ENCODE measurements at regions not wholly inside any gene's neighbourhood (a gene's known extent, or its start where the extent isn't known, plus 50 kb on each side); places are given as distances from the start of the nearest gene placed in this dataset.

- Mint-ChIP-seq H3K4me3 (no peak overlapping the region), H3K4me1 (no peaks in the 10 kb centered on the region), H3K9me3 (ENCODE audit: insufficient read depth) (peaks cover 3% of the 10 kb centered on the region), H3K27ac (no peak overlapping the region), H3K27me3 (peaks cover 13% of the 10 kb centered on the region)
- no peak overlapping the region for H3K9ac ChIP-seq (ENCODE audit: low read length)
- TF ChIP-seq CTCF (IDR thresholded peaks at IDR 0.05) (no peak), EZH2 (IDR thresholded peaks at IDR 0.05; ENCODE audit: borderline replicate concordance, insufficient read depth, low read depth, low read length, poor library complexity, severe bottlenecking) (no peak)
- H3K36me3 ChIP-seq (replicated peaks in 1 of 2; ENCODE audit: control extremely low read depth in 1 of 2, control insufficient read depth in 1 of 2, extremely low read depth in 1 of 2, insufficient read depth in 2 of 2, low read length in 1 of 2), result no peaks in the 10 kb centered on the region
- no peak overlapping the region for H2AFZ ChIP-seq (ENCODE audit: insufficient read depth, low read depth, low read length, poor library complexity, severe bottlenecking)
- CTCF ChIA-PET, result no interaction called here
- H3K27ac ChIP-seq (ENCODE audit: low read length in 2 of 2), result no peak overlapping the region
- WGBS (ENCODE audit: insufficient coverage), result no CpG with 5 or more reads among the region's 1 CpG
- H3K79me2 ChIP-seq (ENCODE audit: control insufficient read depth, insufficient read depth, low read length), result no peaks in the 10 kb centered on the region
- no peaks in the 10 kb centered on the region for H4K20me1 ChIP-seq (ENCODE audit: control insufficient read depth, insufficient read depth, low read length, poor library complexity, severe bottlenecking)
- H3K9me3 ChIP-seq (ENCODE audit: control extremely low read depth in 1 of 3, control insufficient read depth in 2 of 3, insufficient read depth in 1 of 3, low read length in 2 of 3), result no peaks in the 10 kb centered on the region
- no peak overlapping the region for H3K4me3 ChIP-seq (ENCODE audit: control extremely low read depth in 1 of 5, extremely low read depth in 1 of 5, insufficient read depth in 1 of 5, low read depth in 2 of 5, low read length in 4 of 5)
- POLR2A ChIA-PET, result no interaction called here
- no peak overlapping the region for H3K4me2 ChIP-seq (replicated peaks; ENCODE audit: low read depth, low read length, poor library complexity, severe bottlenecking)
- intact Hi-C loops (cut with micrococcal nuclease), result no loop called here
- H3K4me1 ChIP-seq (ENCODE audit: control insufficient read depth in 2 of 2, insufficient read depth in 2 of 2, low read length in 2 of 2), result no peaks in the 10 kb centered on the region
- no peak for DNase-seq
- no peak for ATAC-seq (ENCODE audit: low read depth)
- peaks cover 0 to 4% (median 0%) of the 10 kb centered on the region in 4 experiments for H3K27me3 ChIP-seq (replicated peaks in 1 of 4; ENCODE audit: control extremely low read depth in 1 of 4, control insufficient read depth in 3 of 4, insufficient read depth in 4 of 4, low read length in 3 of 4)
Measured at GRCh38 chr5:115686738-115687074, 60.9 kb upstream of the TMED7 start.

- ATAC-seq (ENCODE audit: low read depth), result no peak
- H3K4me2 ChIP-seq (replicated peaks; ENCODE audit: low read depth, low read length, poor library complexity, severe bottlenecking), result no peak overlapping the region
- Mint-ChIP-seq H3K27me3 (peaks cover 13% of the 10 kb centered on the region), H3K27ac (no peak overlapping the region), H3K4me3 (no peak overlapping the region), H3K9me3 (ENCODE audit: insufficient read depth) (peaks cover 3% of the 10 kb centered on the region), H3K4me1 (no peaks in the 10 kb centered on the region)
- intact Hi-C loops (cut with micrococcal nuclease), result no loop called here
- POLR2A ChIA-PET, result no interaction called here
- CTCF ChIA-PET, result no interaction called here
- peaks cover 0 to 4% (median 0%) of the 10 kb centered on the region in 4 experiments for H3K27me3 ChIP-seq (replicated peaks in 1 of 4; ENCODE audit: control extremely low read depth in 1 of 4, control insufficient read depth in 3 of 4, insufficient read depth in 4 of 4, low read length in 3 of 4)
- no peak for DNase-seq
- 86% methylated on average over 1 of the region's 5 CpGs for WGBS (ENCODE audit: insufficient coverage)
- no peaks in the 10 kb centered on the region for H3K79me2 ChIP-seq (ENCODE audit: control insufficient read depth, insufficient read depth, low read length)
- no peak for TF ChIP-seq CTCF (IDR thresholded peaks at IDR 0.05)
- TF ChIP-seq EZH2 (IDR thresholded peaks at IDR 0.05; ENCODE audit: borderline replicate concordance, insufficient read depth, low read depth, low read length, poor library complexity, severe bottlenecking), result no peak
- no peak overlapping the region for H3K4me3 ChIP-seq (ENCODE audit: control extremely low read depth in 1 of 5, extremely low read depth in 1 of 5, insufficient read depth in 1 of 5, low read depth in 2 of 5, low read length in 4 of 5)
- H2AFZ ChIP-seq (ENCODE audit: insufficient read depth, low read depth, low read length, poor library complexity, severe bottlenecking), result no peak overlapping the region
- no peak overlapping the region for H3K9ac ChIP-seq (ENCODE audit: low read length)
- H3K9me3 ChIP-seq (ENCODE audit: control extremely low read depth in 1 of 3, control insufficient read depth in 2 of 3, insufficient read depth in 1 of 3, low read length in 2 of 3), result no peaks in the 10 kb centered on the region
- H4K20me1 ChIP-seq (ENCODE audit: control insufficient read depth, insufficient read depth, low read length, poor library complexity, severe bottlenecking), result no peaks in the 10 kb centered on the region
- no peaks in the 10 kb centered on the region for H3K4me1 ChIP-seq (ENCODE audit: control insufficient read depth in 2 of 2, insufficient read depth in 2 of 2, low read length in 2 of 2)
- H3K27ac ChIP-seq (ENCODE audit: low read length in 2 of 2), result no peak overlapping the region
- H3K36me3 ChIP-seq (replicated peaks in 1 of 2; ENCODE audit: control extremely low read depth in 1 of 2, control insufficient read depth in 1 of 2, extremely low read depth in 1 of 2, insufficient read depth in 2 of 2, low read length in 1 of 2), result no peaks in the 10 kb centered on the region
Measured at GRCh38 chr5:115686051-115686737, 60.4 kb upstream of the TMED7 start.
